PC-3 (cell line): ENCODE measurements at regions not wholly inside any gene's neighbourhood (a gene's known extent, or its start where the extent isn't known, plus 50 kb on each side); places are given as distances from the start of the nearest gene placed in this dataset.

Experiments
- ATAC-seq: fragments of 200-7000 bp; cut with Tn5 transposase; 2 replicates; pipeline ENCODE4 v1.9.1; 2020; ENCODE audit warnings: mild to moderate bottlenecking, moderate library complexity
- BruUV-seq: library from RNA; stranded (reverse); fragments of 400-500 nt; replicated peaks from 2 replicates; lab custom pipeline; 2021; lab: Mats Ljungman, UMichigan
- CTCF ChIA-PET: fragments of 300-600 bp; sonication (Branson Sonifier 250); formaldehyde crosslinking; loops from one replicate; lab custom pipeline; 2022; ENCODE audit warnings: antibody characterized with exemption; lab: Charles Lee
- POLR2A ChIA-PET: fragments of 300-600 bp; sonication (Branson Sonifier 250); formaldehyde crosslinking; loops from one replicate; lab custom pipeline; 2022; ENCODE audit warnings: antibody characterized with exemption; ENCODE audit not compliant: unreplicated experiment; lab: Charles Lee
- DNase-seq: peaks from one replicate; pipeline ENCODE4 v3.0.0-alpha.2; 2015
- H2AFZ ChIP-seq: fragments of 300-600 bp; sonication (generic); 2 replicates; pipeline ENCODE4 v1.6.0; 2016; ENCODE audit warnings: antibody characterized with exemption, low read length
- H3F3A ChIP-seq: fragments of 300-600 bp; sonication (generic); one replicate; pipeline ENCODE4 v1.6.0; 2017; ENCODE audit warnings: antibody characterized with exemption, low read length, control low read depth, mild to moderate bottlenecking; ENCODE audit not compliant: unreplicated experiment
- H3K27ac ChIP-seq: fragments of 300-600 bp; sonication (generic); 2 replicates; pipeline ENCODE4 v1.5.1; 2016; ENCODE audit warnings: mild to moderate bottlenecking, low read length
- H3K27me3 ChIP-seq: fragments of 300-600 bp; sonication (generic); 2 replicates; pipeline ENCODE4 v1.6.1; 2016; ENCODE audit warnings: low read length, mixed read lengths
- H3K36me3 ChIP-seq: fragments of 300-600 bp; sonication (generic); 2 replicates; pipeline ENCODE4 v1.6.1; 2016; ENCODE audit warnings: low read depth, mixed run types, low read length, mixed read lengths
- H3K4me1 ChIP-seq: fragments of 300-600 bp; sonication (generic); 2 replicates; pipeline ENCODE4 v1.5.1; 2016; ENCODE audit warnings: low read length; ENCODE audit not compliant: insufficient read depth
- H3K4me2 ChIP-seq: fragments of 300-600 bp; sonication (generic); 2 replicates; pipeline ENCODE4 v1.6.0; 2016; ENCODE audit warnings: low read length
- H3K4me3 ChIP-seq: fragments of 300-600 bp; sonication (generic); 2 replicates; pipeline ENCODE4 v1.5.1; 2016; ENCODE audit warnings: mild to moderate bottlenecking, low read length, mixed read lengths
- H3K79me2 ChIP-seq: fragments of 300-600 bp; sonication (generic); 2 replicates; pipeline ENCODE4 v1.6.1; 2017; ENCODE audit warnings: low read length, mixed read lengths
- H3K9ac ChIP-seq: fragments of 300-600 bp; sonication (generic); 2 replicates; pipeline ENCODE4 v1.6.0; 2016; ENCODE audit warnings: mild to moderate bottlenecking, low read length
- H3K9me2 ChIP-seq: fragments of 300-600 bp; sonication (generic); replicated peaks from 2 replicates; pipeline ENCODE4 v1.6.1; 2016; ENCODE audit warnings: mixed run types, low read length, mixed read lengths
- H3K9me3 ChIP-seq: fragments of 300-600 bp; sonication (generic); 2 replicates; pipeline ENCODE4 v1.6.1; 2016; ENCODE audit warnings: low read length, mixed read lengths
- H4K20me1 ChIP-seq: fragments of 300-600 bp; sonication (generic); 2 replicates; pipeline ENCODE4 v1.6.1; 2016; ENCODE audit warnings: low read length, mixed read lengths
- EZH2 ChIP-seq: fragments of 300-600 bp; sonication (generic); IDR thresholded peaks from one replicate; pipeline ENCODE4 v1.6.1; 2017; ENCODE audit warnings: antibody characterized with exemption, mild to moderate bottlenecking, low read length; ENCODE audit not compliant: unreplicated experiment
- EZH2phosphoT487 ChIP-seq: fragments of 300-600 bp; sonication (generic); IDR thresholded peaks from 2 replicates; pipeline ENCODE4 v1.6.1; 2018; ENCODE audit warnings: mild to moderate bottlenecking, antibody characterized with exemption, low read length, borderline replicate concordance
- intact Hi-C: fragments of 100-400 bp; cut with micrococcal nuclease; formaldehyde crosslinking; loops from 2 replicates; pipeline ENCODE4 v1.9.0; 2023
- TF ChIP-seq, protein P1 (sequence below): fragments of 300-600 bp; sonication (generic); conservative IDR thresholded peaks from 2 replicates; pipeline ENCODE4 v1.5.1; 2017; ENCODE audit warnings: antibody characterized with exemption, low read depth, mild to moderate bottlenecking, low read length

- Histone ChIP-seq H4K20me1 (no peaks in the 10 kb centered on the region), H3K4me3 (no peak overlapping the region), H2AFZ (no peak overlapping the region), H3K27me3 (no peaks in the 10 kb centered on the region), H3K27ac (peak overlapping the region; percentile 96; the same call in 1 of the 2 replicates), H3K4me1 (peaks cover 30% of the 10 kb centered on the region), H3K9me3 (no peaks in the 10 kb centered on the region), H3K36me3 (no peaks in the 10 kb centered on the region), H3F3A (no peaks in the 10 kb centered on the region), H3K9ac (no peak overlapping the region), H3K4me2 (no peak overlapping the region), H3K9me2 (no peaks in the 10 kb centered on the region), H3K79me2 (no peaks in the 10 kb centered on the region)
- intact Hi-C loops: no loop called here
- no peak for DNase-seq
- TF ChIP-seq EZH2 (no peak), EZH2phosphoT487 (no peak)
- TF ChIP-seq, protein P1, sequence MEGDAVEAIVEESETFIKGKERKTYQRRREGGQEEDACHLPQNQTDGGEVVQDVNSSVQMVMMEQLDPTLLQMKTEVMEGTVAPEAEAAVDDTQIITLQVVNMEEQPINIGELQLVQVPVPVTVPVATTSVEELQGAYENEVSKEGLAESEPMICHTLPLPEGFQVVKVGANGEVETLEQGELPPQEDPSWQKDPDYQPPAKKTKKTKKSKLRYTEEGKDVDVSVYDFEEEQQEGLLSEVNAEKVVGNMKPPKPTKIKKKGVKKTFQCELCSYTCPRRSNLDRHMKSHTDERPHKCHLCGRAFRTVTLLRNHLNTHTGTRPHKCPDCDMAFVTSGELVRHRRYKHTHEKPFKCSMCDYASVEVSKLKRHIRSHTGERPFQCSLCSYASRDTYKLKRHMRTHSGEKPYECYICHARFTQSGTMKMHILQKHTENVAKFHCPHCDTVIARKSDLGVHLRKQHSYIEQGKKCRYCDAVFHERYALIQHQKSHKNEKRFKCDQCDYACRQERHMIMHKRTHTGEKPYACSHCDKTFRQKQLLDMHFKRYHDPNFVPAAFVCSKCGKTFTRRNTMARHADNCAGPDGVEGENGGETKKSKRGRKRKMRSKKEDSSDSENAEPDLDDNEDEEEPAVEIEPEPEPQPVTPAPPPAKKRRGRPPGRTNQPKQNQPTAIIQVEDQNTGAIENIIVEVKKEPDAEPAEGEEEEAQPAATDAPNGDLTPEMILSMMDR: no peak
- ChIA-PET POLR2A (no interaction called here), CTCF (no interaction called here)
- BruUV-seq: no TSS peak
- ATAC-seq: no peak
Observed at GRCh38 chr3:69648126-69648525, 91.1 kb upstream of the MITF start.

DNA sequence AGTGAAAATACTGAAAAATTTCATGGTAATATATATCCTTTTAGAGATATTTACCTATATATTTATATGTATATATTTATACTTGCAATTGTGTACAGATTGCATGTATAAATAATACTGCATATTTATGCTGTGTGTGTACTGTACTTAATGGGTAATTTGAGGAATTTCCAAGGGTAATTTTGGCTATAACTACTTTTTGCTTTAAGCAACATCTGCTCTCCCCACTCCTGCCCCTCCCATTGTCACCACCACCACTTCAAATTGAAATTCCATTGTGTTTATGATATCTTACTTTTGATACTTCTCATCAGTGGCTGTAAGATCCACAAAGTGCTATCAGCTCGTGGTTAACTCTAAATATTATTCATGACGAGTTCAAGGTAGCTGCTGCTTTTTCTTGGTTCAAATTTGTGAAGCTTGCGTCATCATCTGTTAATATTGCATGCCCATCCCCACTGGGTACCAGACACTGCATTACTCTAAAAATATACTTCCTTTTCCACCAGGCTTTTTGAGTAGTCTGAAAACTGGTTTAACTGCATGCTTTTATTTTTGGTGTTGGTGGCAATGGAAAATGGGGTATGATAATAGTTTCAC, 91.7 kb upstream of the MITF start:
- Histone ChIP-seq H3K9ac (no peak overlapping the region), H3K79me2 (no peaks in the 10 kb centered on the region), H2AFZ (no peak overlapping the region), H4K20me1 (no peaks in the 10 kb centered on the region), H3K9me2 (no peaks in the 10 kb centered on the region), H3K4me2 (no peak overlapping the region), H3K9me3 (no peaks in the 10 kb centered on the region), H3K27ac (no peak overlapping the region), H3K4me3 (no peak overlapping the region), H3K36me3 (no peaks in the 10 kb centered on the region), H3K27me3 (no peaks in the 10 kb centered on the region), H3F3A (no peaks in the 10 kb centered on the region), H3K4me1 (peaks cover 30% of the 10 kb centered on the region)
- ATAC-seq (no peak), DNase-seq (peak; percentile 4)
- BruUV-seq: no TSS peak
- TF ChIP-seq EZH2 (no peak), EZH2phosphoT487 (no peak)
- TF ChIP-seq, protein P1: no peak
- POLR2A ChIA-PET: no interaction called here
- intact Hi-C loops: no loop called here
- CTCF ChIA-PET: no interaction called here

DNA sequence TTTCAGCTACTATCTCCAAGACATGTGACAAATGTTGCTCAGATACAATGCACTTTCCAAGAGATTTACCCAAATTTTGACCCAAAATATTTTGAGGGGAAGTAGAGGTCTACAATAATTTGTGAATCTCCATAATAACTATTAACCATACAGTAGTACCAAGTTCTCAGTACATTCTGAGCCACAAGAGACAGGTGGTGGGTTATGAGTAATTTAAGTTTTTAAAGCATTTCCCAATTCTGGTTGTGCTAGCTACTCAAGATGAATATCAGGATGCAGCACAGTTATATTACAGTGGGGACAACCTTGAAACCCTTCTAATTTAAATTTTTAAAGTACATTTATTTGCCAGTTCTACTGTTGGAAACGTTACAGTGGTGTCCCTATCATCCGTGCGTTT, 92.2 kb upstream of the MITF start:
- Histone ChIP-seq H3K9me3 (no peaks in the 10 kb centered on the region), H3K4me3 (no peak overlapping the region), H2AFZ (no peak overlapping the region), H3K36me3 (no peaks in the 10 kb centered on the region), H3K27me3 (no peaks in the 10 kb centered on the region), H4K20me1 (no peaks in the 10 kb centered on the region), H3K27ac (no peak overlapping the region), H3F3A (no peaks in the 10 kb centered on the region), H3K79me2 (no peaks in the 10 kb centered on the region), H3K4me1 (peaks cover 30% of the 10 kb centered on the region), H3K4me2 (no peak overlapping the region), H3K9me2 (no peaks in the 10 kb centered on the region), H3K9ac (no peak overlapping the region)
- ChIA-PET CTCF (no interaction called here), POLR2A (no interaction called here)
- no TSS peak for BruUV-seq
- intact Hi-C loops: no loop called here
- no peak for TF ChIP-seq EZH2phosphoT487
- no peak for TF ChIP-seq EZH2
- TF ChIP-seq, protein P1: no peak
- ATAC-seq (no peak), DNase-seq (no peak)
